Immature natural killer cell (primary cell): ENCODE measurements at regions not wholly inside any gene's neighbourhood (a gene's known extent, or its start where the extent isn't known, plus 50 kb on each side); places are given as distances from the start of the nearest gene placed in this dataset.

Experiments used
- DNase-seq, 3 donors: peaks; one replicate each; pipeline ENCODE4 v3.0.0; 2022; ENCODE audit warnings: mixed read lengths in 1 of 3
- H3K27ac Mint-ChIP-seq, 6 donors: one replicate each; pipeline ENCODE4 v1.8.0; 2020; ENCODE audit warnings: mixed read lengths in 6 of 6, mild to moderate bottlenecking in 5 of 6, inconsistent platforms in 4 of 6, moderate library complexity in 3 of 6
- H3K27me3 Mint-ChIP-seq, 3 donors: one replicate each; pipeline ENCODE4 v1.8.0; 2020 to 2021; ENCODE audit warnings: low read depth in 3 of 3, mild to moderate bottlenecking in 3 of 3, mixed read lengths in 3 of 3, moderate library complexity in 3 of 3, inconsistent platforms in 1 of 3
- H3K36me3 Mint-ChIP-seq, 3 donors: one replicate each; pipeline ENCODE4 v1.8.0; 2020; ENCODE audit warnings: mixed read lengths in 3 of 3, inconsistent platforms in 2 of 3, mild to moderate bottlenecking in 2 of 3
- H3K4me1 Mint-ChIP-seq, 2 donors: one replicate each; pipeline ENCODE4 v1.8.0; 2020; ENCODE audit warnings: inconsistent platforms in 2 of 2, mild to moderate bottlenecking in 2 of 2, mixed read lengths in 2 of 2, moderate library complexity in 1 of 2
- H3K4me3 Mint-ChIP-seq, 5 donors: one replicate each; pipeline ENCODE4 v1.8.0; 2020; ENCODE audit warnings: mild to moderate bottlenecking in 5 of 5, mixed read lengths in 5 of 5, inconsistent platforms in 3 of 5, moderate library complexity in 3 of 5
- H3K9me3 Mint-ChIP-seq, 6 donors: one replicate each; pipeline ENCODE4 v1.8.0; 2020; ENCODE audit warnings: mild to moderate bottlenecking in 6 of 6, mixed read lengths in 6 of 6, inconsistent platforms in 4 of 6, moderate library complexity in 3 of 6

DNA sequence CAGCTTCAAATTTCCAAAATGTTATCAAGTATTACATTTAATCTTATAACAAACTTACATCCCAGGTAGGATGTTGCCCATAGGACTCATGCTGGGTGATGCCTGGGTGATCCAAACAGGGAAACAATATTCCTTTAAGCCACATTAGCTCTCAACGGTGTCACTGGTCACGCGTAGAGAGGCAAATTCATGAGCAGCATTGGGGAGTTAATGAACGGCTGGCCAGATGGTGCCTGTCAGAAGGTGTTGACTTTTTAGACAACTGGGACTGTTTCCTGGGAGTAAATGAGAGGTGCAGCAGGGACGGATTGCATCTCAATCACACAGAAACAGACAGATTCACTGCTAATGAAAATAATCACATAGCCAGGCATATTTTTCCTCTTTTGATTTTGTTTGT is 83.3 kb upstream of the ID4 start:
- Mint-ChIP-seq H3K27me3 (peaks cover 0 to 4% (median 0%) of the 10 kb centered on the region in 3 donors), H3K36me3 (no peaks in the 10 kb centered on the region), H3K27ac (no peak overlapping the region), H3K4me1 (no peaks in the 10 kb centered on the region), H3K9me3 (no peaks in the 10 kb centered on the region), H3K4me3 (no peak overlapping the region)
- DNase-seq = no peak

DNA sequence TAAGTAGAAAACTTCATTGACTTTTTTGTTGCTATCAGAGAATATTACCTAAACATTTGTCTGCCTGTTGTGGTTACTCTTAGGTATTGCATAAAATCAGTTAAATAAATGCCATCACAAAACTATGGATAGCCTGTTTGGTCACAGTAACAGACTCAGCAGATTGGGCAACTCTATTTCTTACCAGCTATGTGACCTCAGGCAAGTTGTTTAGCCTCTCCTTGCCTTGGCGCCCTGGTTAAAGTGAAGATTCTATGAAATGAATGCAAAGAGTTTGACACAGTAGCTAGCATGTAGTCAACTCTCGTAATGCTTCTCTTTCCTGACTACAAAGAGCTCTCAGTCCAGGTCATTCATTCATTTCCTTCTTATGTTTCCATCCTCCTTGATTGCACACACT is 82.5 kb upstream of the ID4 start:
- H3K27ac Mint-ChIP-seq = no peak overlapping the region
- H3K9me3 Mint-ChIP-seq = no peaks in the 10 kb centered on the region
- no peak for DNase-seq
- no peak overlapping the region for H3K4me3 Mint-ChIP-seq
- H3K27me3 Mint-ChIP-seq = peaks cover 0 to 4% (median 0%) of the 10 kb centered on the region in 3 donors
- H3K4me1 Mint-ChIP-seq = no peaks in the 10 kb centered on the region
- H3K36me3 Mint-ChIP-seq = no peaks in the 10 kb centered on the region

DNA sequence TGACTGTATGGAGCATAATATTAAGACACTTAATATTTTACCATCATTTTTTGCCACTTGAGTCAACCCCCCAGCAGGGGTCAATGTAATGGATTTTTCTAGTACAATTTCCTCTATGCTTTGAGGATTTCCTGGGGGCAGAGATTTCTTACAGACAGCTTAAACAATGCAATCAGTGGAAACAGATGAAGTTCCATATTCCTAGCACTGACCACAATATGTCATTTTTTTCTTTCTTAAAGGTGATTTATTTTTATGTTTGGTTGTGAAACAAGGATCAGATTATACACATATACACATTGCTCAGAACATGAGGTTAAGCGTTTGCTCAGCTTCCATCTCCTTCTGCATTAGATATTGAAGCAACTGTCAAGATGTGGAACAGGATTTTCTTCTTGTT is 82.0 kb upstream of the ID4 start:
- no peaks in the 10 kb centered on the region for H3K4me1 Mint-ChIP-seq
- no peaks in the 10 kb centered on the region for H3K9me3 Mint-ChIP-seq
- no peak overlapping the region for H3K27ac Mint-ChIP-seq
- H3K27me3 Mint-ChIP-seq = peaks cover 0 to 4% (median 0%) of the 10 kb centered on the region in 3 donors
- no peak overlapping the region for H3K4me3 Mint-ChIP-seq
- no peak for DNase-seq
- H3K36me3 Mint-ChIP-seq = no peaks in the 10 kb centered on the region

GRCh38 chr6:19757036-19757435 is 80.1 kb upstream of the ID4 start:
- Mint-ChIP-seq H3K4me1 (no peaks in the 10 kb centered on the region), H3K27ac (no peak overlapping the region), H3K9me3 (no peaks in the 10 kb centered on the region), H3K4me3 (no peak overlapping the region), H3K27me3 (peaks cover 0 to 4% (median 0%) of the 10 kb centered on the region in 3 donors), H3K36me3 (no peaks in the 10 kb centered on the region)
- no peak for DNase-seq

GRCh38 chr6:19759117-19759880 is 77.9 kb upstream of the ID4 start:
- peaks cover 0 to 2% (median 0%) of the 10 kb centered on the region in 6 donors for H3K9me3 Mint-ChIP-seq
- no peak for DNase-seq
- H3K27ac Mint-ChIP-seq = no peak overlapping the region
- H3K4me3 Mint-ChIP-seq = no peak overlapping the region
- H3K36me3 Mint-ChIP-seq = no peaks in the 10 kb centered on the region
- no peaks in the 10 kb centered on the region for H3K4me1 Mint-ChIP-seq
- H3K27me3 Mint-ChIP-seq = peaks cover 0 to 2% (median 0%) of the 10 kb centered on the region in 3 donors

- H3K4me1 Mint-ChIP-seq = no peaks in the 10 kb centered on the region
- no peak overlapping the region for H3K4me3 Mint-ChIP-seq
- H3K27ac Mint-ChIP-seq = no peak overlapping the region
- peaks cover 0 to 4% (median 0%) of the 10 kb centered on the region in 6 donors for H3K9me3 Mint-ChIP-seq
- no peak for DNase-seq
- H3K36me3 Mint-ChIP-seq = no peaks in the 10 kb centered on the region
- peaks cover 0 to 2% (median 0%) of the 10 kb centered on the region in 3 donors for H3K27me3 Mint-ChIP-seq
These were observed 76.0 kb upstream of the ID4 start for GRCh38 chr6:19761121-19761520.

- no peak for DNase-seq
- Mint-ChIP-seq H3K36me3 (no peaks in the 10 kb centered on the region), H3K9me3 (peaks cover 0 to 5% (median 0%) of the 10 kb centered on the region in 6 donors), H3K27ac (no peak overlapping the region), H3K27me3 (peaks cover 0 to 3% (median 0%) of the 10 kb centered on the region in 3 donors), H3K4me1 (no peaks in the 10 kb centered on the region), H3K4me3 (no peak overlapping the region)
These were observed 65.3 kb upstream of the ID4 start for GRCh38 chr6:19771753-19772336.

- Mint-ChIP-seq H3K4me3 (no peak overlapping the region), H3K27me3 (peaks cover 0 to 3% (median 0%) of the 10 kb centered on the region in 3 donors), H3K9me3 (peaks cover 0 to 5% (median 0%) of the 10 kb centered on the region in 6 donors), H3K27ac (no peak overlapping the region), H3K36me3 (no peaks in the 10 kb centered on the region), H3K4me1 (no peaks in the 10 kb centered on the region)
- no peak for DNase-seq
These were observed 64.3 kb upstream of the ID4 start for GRCh38 chr6:19772891-19773290.

- H3K9me3 Mint-ChIP-seq = no peaks in the 10 kb centered on the region
- no peak overlapping the region for H3K27ac Mint-ChIP-seq
- no peak overlapping the region for H3K4me3 Mint-ChIP-seq
- no peak for DNase-seq
- H3K36me3 Mint-ChIP-seq = no peaks in the 10 kb centered on the region
- peaks cover 0 to 2% (median 2%) of the 10 kb centered on the region in 3 donors for H3K27me3 Mint-ChIP-seq
- H3K4me1 Mint-ChIP-seq = no peaks in the 10 kb centered on the region
These were observed 55.9 kb upstream of the ID4 start for GRCh38 chr6:19781269-19781668.

DNA sequence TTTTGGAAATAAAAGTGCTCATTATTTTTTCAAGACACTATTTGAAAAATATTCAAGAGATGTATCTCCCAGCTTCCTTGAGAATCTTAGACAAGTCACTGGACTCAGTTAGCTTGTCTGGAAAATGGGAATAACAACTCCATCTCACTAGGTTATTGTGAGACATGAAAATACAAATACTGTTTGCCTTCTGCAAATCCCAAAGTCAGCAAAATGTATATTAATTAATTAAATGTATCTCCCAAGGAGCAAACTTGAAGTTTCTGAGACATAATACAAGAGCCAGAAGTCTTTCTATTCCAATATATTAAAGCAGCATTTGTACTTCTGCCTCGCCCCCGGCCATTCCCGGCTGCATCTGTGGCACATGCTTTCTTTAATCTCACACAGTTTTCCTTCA is 54.6 kb upstream of the ID4 start:
- DNase-seq = no peak
- Mint-ChIP-seq H3K36me3 (no peaks in the 10 kb centered on the region), H3K27me3 (peaks cover 0 to 2% (median 2%) of the 10 kb centered on the region in 3 donors), H3K9me3 (no peaks in the 10 kb centered on the region), H3K4me1 (no peaks in the 10 kb centered on the region), H3K27ac (no peak overlapping the region), H3K4me3 (no peak overlapping the region)
